Effector CD8-positive, alpha-beta T cell (primary cell): ENCODE measurements at regions not wholly inside any gene's neighbourhood (a gene's known extent, or its start where the extent isn't known, plus 50 kb on each side); places are given as distances from the start of the nearest gene placed in this dataset.
"Not testable (repeated sequence)": the region's sequence is repeated elsewhere in the genome, so short reads cannot be mapped to it uniquely, and the experiment has no call there.

Experiments used
- DNase-seq: peaks from one replicate; lab custom pipeline; 2025; lab: John Stamatoyannopoulos, UW

- no peak for DNase-seq
These were observed 162.2 kb upstream of the TNRC6C start for GRCh38 chr17:77796176-77796860.

GRCh38 chr17:77798031-77798430 lies 160.5 kb upstream of the TNRC6C start:
- no peak for DNase-seq

- DNase-seq = no peak
These were observed 160.0 kb upstream of the TNRC6C start for GRCh38 chr17:77798481-77798880.

GRCh38 chr17:77800816-77801215 lies 157.7 kb upstream of the TNRC6C start:
- DNase-seq = no peak

GRCh38 chr17:77801545-77802332 lies 156.8 kb upstream of the TNRC6C start:
- no peak for DNase-seq

- DNase-seq = no peak
These were observed 156.2 kb upstream of the TNRC6C start for GRCh38 chr17:77802333-77802615.

GRCh38 chr17:77802811-77803220 lies 155.7 kb upstream of the TNRC6C start:
- no peak for DNase-seq

- no peak for DNase-seq
These were observed 154.8 kb upstream of the TNRC6C start for GRCh38 chr17:77803726-77804125.

- no peak for DNase-seq
These were observed 153.6 kb upstream of the TNRC6C start for GRCh38 chr17:77804796-77805426.

- not testable (repeated sequence) for DNase-seq
These were observed 152.5 kb upstream of the TNRC6C start for GRCh38 chr17:77805970-77806369.

- DNase-seq = no peak
These were observed 151.3 kb upstream of the TNRC6C start for GRCh38 chr17:77807051-77807745.

- no peak for DNase-seq
These were observed 150.6 kb upstream of the TNRC6C start for GRCh38 chr17:77807746-77808441.

GRCh38 chr17:77808686-77809425 lies 149.6 kb upstream of the TNRC6C start:
- DNase-seq = no peak

- DNase-seq = no peak
These were observed 148.7 kb upstream of the TNRC6C start for GRCh38 chr17:77809814-77810213.

GRCh38 chr17:77810536-77810935 lies 148.0 kb upstream of the TNRC6C start:
- DNase-seq = no peak

GRCh38 chr17:77811521-77811920 lies 147.0 kb upstream of the TNRC6C start:
- no peak for DNase-seq

GRCh38 chr17:77814091-77814772 lies 144.3 kb upstream of the TNRC6C start:
- DNase-seq = no peak

- no peak for DNase-seq
These were observed 143.2 kb upstream of the TNRC6C start for GRCh38 chr17:77815127-77815905.

- no peak for DNase-seq
These were observed 140.6 kb upstream of the TNRC6C start for GRCh38 chr17:77817953-77818352.

GRCh38 chr17:77819497-77819896 lies 139.0 kb upstream of the TNRC6C start:
- no peak for DNase-seq
